ENCODE measurements at regions not wholly inside any gene's neighbourhood (a gene's known extent, or its start where the extent isn't known, plus 50 kb on each side); places are given as distances from the start of the nearest gene placed in this dataset.
"Not testable (repeated sequence)": the region's sequence is repeated elsewhere in the genome, so short reads cannot be mapped to it uniquely, and the experiment has no call there.

- Histone ChIP-seq H3K36me3 (no peaks in the 10 kb centered on the region), H3K27me3 (peaks cover 62 to 94% (median 91%) of the 10 kb centered on the region in 11 experiments), H3K27ac (no peak overlapping the region), H3K4me3 (no peak overlapping the region), H3K4me2 (no peak overlapping the region), H3K4me1 (no peaks in the 10 kb centered on the region), H3K9me3 (replicated peaks in 1 of 11) (peaks cover 9 to 20% (median 15%) of the 10 kb centered on the region in 11 experiments), H3K9ac (no peak overlapping the region), H4K20me1 (no peaks in the 10 kb centered on the region; a peak in 1 of 22 replicates)
- TF ChIP-seq Cebpa-rat (IDR thresholded peaks at IDR 0.05), result no peak
Measured at GRCh38 chrX:94686071-94686470, 1012.1 kb downstream of the FAM133A start.

GRCh38 chrX:94695910-94696309 lies 1021.9 kb downstream of the FAM133A start:
- no peak overlapping the region for H3K4me3 ChIP-seq
- no peaks in the 10 kb centered on the region for H3K36me3 ChIP-seq
- no peak overlapping the region for H3K9ac ChIP-seq
- TF ChIP-seq Cebpa-rat (IDR thresholded peaks at IDR 0.05), result no peak
- H3K4me2 ChIP-seq, result no peak overlapping the region
- H3K9me3 ChIP-seq (replicated peaks in 1 of 11), result peaks cover 0 to 9% (median 3%) of the 10 kb centered on the region in 11 experiments; a peak in 11 of 22 replicates
- H3K4me1 ChIP-seq, result no peaks in the 10 kb centered on the region
- peaks cover 45 to 83% (median 78%) of the 10 kb centered on the region in 11 experiments for H3K27me3 ChIP-seq
- H4K20me1 ChIP-seq, result no peaks in the 10 kb centered on the region; a peak in 2 of 22 replicates
- no peak overlapping the region for H3K27ac ChIP-seq

- H3K4me3 ChIP-seq, H3K27ac ChIP-seq, H3K4me2 ChIP-seq, H3K36me3 ChIP-seq, H3K9ac ChIP-seq, H3K4me1 ChIP-seq, H4K20me1 ChIP-seq: not testable (repeated sequence)
- Histone ChIP-seq H3K27me3 (peaks cover 19 to 76% (median 66%) of the 10 kb centered on the region in 11 experiments; a peak in 21 of 22 replicates), H3K9me3 (replicated peaks in 1 of 11) (peaks cover 9 to 31% (median 18%) of the 10 kb centered on the region in 11 experiments; a peak in 15 of 22 replicates)
Measured at GRCh38 chrX:94704348-94705256, 1030.6 kb downstream of the FAM133A start.

GRCh38 chrX:94721386-94721785 lies 1047.4 kb downstream of the FAM133A start:
- Histone ChIP-seq H3K4me2 (no peak overlapping the region), H3K4me1 (peaks cover 0 to 16% (median 6%) of the 10 kb centered on the region in 10 experiments; a peak in 8 of 20 replicates), H3K9ac (no peak overlapping the region), H3K9me3 (replicated peaks in 1 of 11) (no peaks in the 10 kb centered on the region), H4K20me1 (peaks cover 0 to 6% (median 0%) of the 10 kb centered on the region in 11 experiments; a peak in 3 of 22 replicates), H3K36me3 (no peaks in the 10 kb centered on the region), H3K27me3 (peaks cover 54 to 98% (median 82%) of the 10 kb centered on the region in 11 experiments; a peak in 21 of 22 replicates), H3K27ac (no peak overlapping the region), H3K4me3 (no peak overlapping the region)
- TF ChIP-seq Cebpa-rat (IDR thresholded peaks at IDR 0.05), result no peak

- Histone ChIP-seq H3K27ac (no peak overlapping the region), H3K4me3 (no peak overlapping the region), H3K4me1 (peaks cover 0 to 16% (median 6%) of the 10 kb centered on the region in 10 experiments; a peak in 8 of 20 replicates), H3K4me2 (peak overlapping the region in 5 of 11 experiments; percentile 4 to 48 (median 7); a peak in 6 of 22 replicates), H4K20me1 (peaks cover 0 to 6% (median 0%) of the 10 kb centered on the region in 11 experiments; a peak in 3 of 22 replicates), H3K9me3 (replicated peaks in 1 of 11) (no peaks in the 10 kb centered on the region), H3K36me3 (no peaks in the 10 kb centered on the region), H3K27me3 (peaks cover 54 to 98% (median 87%) of the 10 kb centered on the region in 11 experiments; a peak in 21 of 22 replicates), H3K9ac (no peak overlapping the region)
- TF ChIP-seq Cebpa-rat (IDR thresholded peaks at IDR 0.05), result no peak
Measured at GRCh38 chrX:94722578-94722977, 1048.6 kb downstream of the FAM133A start.

GRCh38 chrX:94742772-94743171 lies 1068.8 kb downstream of the FAM133A start:
- H4K20me1 ChIP-seq, result peaks cover 0 to 14% (median 0%) of the 10 kb centered on the region in 11 experiments; a peak in 4 of 22 replicates
- H3K9me3 ChIP-seq (replicated peaks in 1 of 11), result peaks cover 0 to 19% (median 0%) of the 10 kb centered on the region in 11 experiments; a peak in 3 of 22 replicates
- peaks cover 28 to 88% (median 74%) of the 10 kb centered on the region in 11 experiments for H3K27me3 ChIP-seq
- H3K9ac ChIP-seq, result no peak overlapping the region
- no peak overlapping the region for H3K4me3 ChIP-seq
- no peaks in the 10 kb centered on the region for H3K36me3 ChIP-seq
- TF ChIP-seq Cebpa-rat (IDR thresholded peaks at IDR 0.05), result no peak
- no peak overlapping the region for H3K27ac ChIP-seq
- peaks cover 16 to 30% (median 18%) of the 10 kb centered on the region in 10 experiments for H3K4me1 ChIP-seq
- H3K4me2 ChIP-seq, result peak overlapping the region; percentile 40 to 73 (median 65); a peak in 21 of 22 replicates

GRCh38 chrX:94743478-94743877 lies 1069.5 kb downstream of the FAM133A start:
- H3K9ac ChIP-seq, result no peak overlapping the region
- peaks cover 0 to 14% (median 0%) of the 10 kb centered on the region in 11 experiments; a peak in 4 of 22 replicates for H4K20me1 ChIP-seq
- H3K36me3 ChIP-seq, result no peaks in the 10 kb centered on the region
- peaks cover 21 to 88% (median 71%) of the 10 kb centered on the region in 11 experiments for H3K27me3 ChIP-seq
- no peak overlapping the region for H3K4me3 ChIP-seq
- peaks cover 0 to 23% (median 3%) of the 10 kb centered on the region in 11 experiments; a peak in 4 of 22 replicates for H3K9me3 ChIP-seq (replicated peaks in 1 of 11)
- no peak for TF ChIP-seq Cebpa-rat (IDR thresholded peaks at IDR 0.05)
- H3K4me1 ChIP-seq, result peaks cover 16 to 30% (median 18%) of the 10 kb centered on the region in 10 experiments
- no peak overlapping the region for H3K27ac ChIP-seq
- H3K4me2 ChIP-seq, result peak overlapping the region; percentile 40 to 73 (median 65)

GRCh38 chrX:94744786-94745185 lies 1070.8 kb downstream of the FAM133A start:
- TF ChIP-seq Cebpa-rat (IDR thresholded peaks at IDR 0.05), result no peak
- Histone ChIP-seq H3K9me3 (replicated peaks in 1 of 11) (peaks cover 0 to 20% (median 0%) of the 10 kb centered on the region in 11 experiments; a peak in 3 of 22 replicates), H3K4me2 (peak overlapping the region in 2 of 11 experiments; percentile 40 to 63; a peak in 3 of 22 replicates), H3K4me3 (no peak overlapping the region), H3K4me1 (peaks cover 16 to 30% (median 18%) of the 10 kb centered on the region in 10 experiments), H3K27ac (no peak overlapping the region), H3K9ac (no peak overlapping the region), H4K20me1 (peaks cover 0 to 10% (median 0%) of the 10 kb centered on the region in 11 experiments; a peak in 2 of 22 replicates), H3K27me3 (peaks cover 22 to 89% (median 71%) of the 10 kb centered on the region in 11 experiments; a peak in 21 of 22 replicates), H3K36me3 (no peaks in the 10 kb centered on the region)

- no peaks in the 10 kb centered on the region for H3K36me3 ChIP-seq
- H3K9ac ChIP-seq, result no peak overlapping the region
- peaks cover 0 to 12% (median 0%) of the 10 kb centered on the region in 11 experiments; a peak in 3 of 22 replicates for H3K9me3 ChIP-seq (replicated peaks in 1 of 11)
- H3K4me1 ChIP-seq, result no peaks in the 10 kb centered on the region
- H3K4me3 ChIP-seq, result no peak overlapping the region
- H3K4me2 ChIP-seq, result no peak overlapping the region
- H4K20me1 ChIP-seq, result no peaks in the 10 kb centered on the region
- peaks cover 45 to 97% (median 77%) of the 10 kb centered on the region in 11 experiments for H3K27me3 ChIP-seq
- no peak overlapping the region for H3K27ac ChIP-seq
- no peak for TF ChIP-seq Cebpa-rat (IDR thresholded peaks at IDR 0.05)
Measured at GRCh38 chrX:94751611-94752010, 1077.6 kb downstream of the FAM133A start.

Measured in BLaER1 treated with 17β-estradiol and CSF1 and Interleukin-3, amounts not matched to agents 10 nM and 100 nM (cell line).